ENCODE measurements at regions not wholly inside any gene's neighbourhood (a gene's known extent, or its start where the extent isn't known, plus 50 kb on each side); places are given as distances from the start of the nearest gene placed in this dataset.

- DNase-seq, result no peak
- Histone ChIP-seq H3K4me1 (ENCODE audit: insufficient read depth, low read length) (no peaks in the 10 kb centered on the region), H4K20me1 (ENCODE audit: insufficient read depth, low read length) (no peaks in the 10 kb centered on the region), H3K4me3 (ENCODE audit: low read depth in 1 of 2, low read length in 2 of 2) (no peak overlapping the region), H3K27me3 (ENCODE audit: insufficient read depth, low read length, poor library complexity) (no peaks in the 10 kb centered on the region), H3K9me3 (ENCODE audit: insufficient read depth, low read length, severe bottlenecking) (no peaks in the 10 kb centered on the region), H3K79me2 (ENCODE audit: insufficient read depth, low read length) (no peaks in the 10 kb centered on the region), H2AFZ (ENCODE audit: low read depth, low read length) (no peak overlapping the region), H3K27ac (ENCODE audit: low read length) (no peak overlapping the region), H3K9ac (ENCODE audit: low read depth, low read length) (no peak overlapping the region), H3K36me3 (ENCODE audit: insufficient read depth, low read length) (no peaks in the 10 kb centered on the region), H3K4me2 (ENCODE audit: insufficient read depth, low read length) (no peak overlapping the region)
- ATAC-seq (ENCODE audit: insufficient read depth, low read depth), result no peak
- TF ChIP-seq EZH2 (IDR thresholded peaks at IDR 0.05; ENCODE audit: borderline replicate concordance, low read depth, low read length, severe bottlenecking), result no peak
- TF ChIP-seq CTCF (IDR thresholded peaks at IDR 0.05; ENCODE audit: borderline replicate concordance, extremely low read depth, low read length, poor library complexity, severe bottlenecking), result no peak
Observed at GRCh38 chr14:85190251-85190650, 339.7 kb upstream of the FLRT2 start.

- Histone ChIP-seq H3K9ac (ENCODE audit: low read depth, low read length) (no peak overlapping the region), H3K27ac (ENCODE audit: low read length) (no peak overlapping the region), H3K9me3 (ENCODE audit: insufficient read depth, low read length, severe bottlenecking) (no peaks in the 10 kb centered on the region), H3K27me3 (ENCODE audit: insufficient read depth, low read length, poor library complexity) (no peaks in the 10 kb centered on the region), H4K20me1 (ENCODE audit: insufficient read depth, low read length) (no peaks in the 10 kb centered on the region), H2AFZ (ENCODE audit: low read depth, low read length) (no peak overlapping the region), H3K36me3 (ENCODE audit: insufficient read depth, low read length) (no peaks in the 10 kb centered on the region), H3K4me3 (ENCODE audit: low read depth in 1 of 2, low read length in 2 of 2) (no peak overlapping the region), H3K4me1 (ENCODE audit: insufficient read depth, low read length) (no peaks in the 10 kb centered on the region), H3K4me2 (ENCODE audit: insufficient read depth, low read length) (no peak overlapping the region), H3K79me2 (ENCODE audit: insufficient read depth, low read length) (no peaks in the 10 kb centered on the region)
- DNase-seq, result no peak
- TF ChIP-seq EZH2 (IDR thresholded peaks at IDR 0.05; ENCODE audit: borderline replicate concordance, low read depth, low read length, severe bottlenecking), result no peak
- no peak for TF ChIP-seq CTCF (IDR thresholded peaks at IDR 0.05; ENCODE audit: borderline replicate concordance, extremely low read depth, low read length, poor library complexity, severe bottlenecking)
- ATAC-seq (ENCODE audit: insufficient read depth, low read depth), result no peak
Observed at GRCh38 chr14:85191986-85192385, 338.0 kb upstream of the FLRT2 start.

- Histone ChIP-seq H3K79me2 (ENCODE audit: insufficient read depth, low read length) (no peaks in the 10 kb centered on the region), H3K36me3 (ENCODE audit: insufficient read depth, low read length) (no peaks in the 10 kb centered on the region), H3K27ac (ENCODE audit: low read length) (no peak overlapping the region), H3K4me2 (ENCODE audit: insufficient read depth, low read length) (no peak overlapping the region), H3K9me3 (ENCODE audit: insufficient read depth, low read length, severe bottlenecking) (no peaks in the 10 kb centered on the region), H4K20me1 (ENCODE audit: insufficient read depth, low read length) (no peaks in the 10 kb centered on the region), H3K27me3 (ENCODE audit: insufficient read depth, low read length, poor library complexity) (no peaks in the 10 kb centered on the region), H3K4me3 (ENCODE audit: low read depth in 1 of 2, low read length in 2 of 2) (no peak overlapping the region), H3K4me1 (ENCODE audit: insufficient read depth, low read length) (no peaks in the 10 kb centered on the region), H3K9ac (ENCODE audit: low read depth, low read length) (no peak overlapping the region), H2AFZ (ENCODE audit: low read depth, low read length) (no peak overlapping the region)
- DNase-seq (no peak), ATAC-seq (ENCODE audit: insufficient read depth, low read depth) (no peak)
- TF ChIP-seq EZH2 (IDR thresholded peaks at IDR 0.05; ENCODE audit: borderline replicate concordance, low read depth, low read length, severe bottlenecking), result no peak
- peak; percentile 46 for TF ChIP-seq CTCF (IDR thresholded peaks at IDR 0.05; ENCODE audit: borderline replicate concordance, extremely low read depth, low read length, poor library complexity, severe bottlenecking)
Observed at GRCh38 chr14:85195872-85196477, 334.0 kb upstream of the FLRT2 start.

All from DND-41 (cell line).